Natural killer cell (primary cell): ENCODE measurements at regions not wholly inside any gene's neighbourhood (a gene's known extent, or its start where the extent isn't known, plus 50 kb on each side); places are given as distances from the start of the nearest gene placed in this dataset.

Experiments
- ATAC-seq, 3 donors: fragments of 150-1000 bp in 2 of 3; fragments of 200-7000 bp in 1 of 3; cut with Tn5 transposase; 1 replicate in 1 of 3; 2 replicates in 2 of 3; pipeline ENCODE4 v1.10.0; 2021; ENCODE audit warnings: mild to moderate bottlenecking in 2 of 3, moderate library complexity in 2 of 3
- DNase-seq, 2 donors: peaks; one replicate each; pipeline versions ENCODE4 v3.0.0 to v3.0.0-alpha.2; 2013 to 2021; ENCODE audit warnings: mixed read lengths in 1 of 2
- H3K27ac ChIP-seq: one replicate; pipeline ENCODE4 v1.5.1; 2013; ENCODE audit warnings: mild to moderate bottlenecking, low read length
- H3K27me3 ChIP-seq: one replicate; pipeline ENCODE4 v1.6.1; 2013; ENCODE audit warnings: low read length; ENCODE audit not compliant: control insufficient read depth, insufficient read depth
- H3K36me3 ChIP-seq: one replicate; pipeline ENCODE4 v1.6.1; 2013; ENCODE audit warnings: low read length; ENCODE audit not compliant: control insufficient read depth, insufficient read depth
- H3K4me1 ChIP-seq: one replicate; pipeline ENCODE4 v1.6.1; 2013; ENCODE audit warnings: low read length; ENCODE audit not compliant: control insufficient read depth, insufficient read depth
- H3K4me3 ChIP-seq: one replicate; pipeline ENCODE4 v1.5.1; 2013; ENCODE audit warnings: low read length
- H3K9me3 ChIP-seq: one replicate; pipeline ENCODE4 v1.6.1; 2013; ENCODE audit warnings: low read length; ENCODE audit not compliant: control insufficient read depth, insufficient read depth
- H3K27ac Mint-ChIP-seq, 2 donors: one replicate each; pipeline ENCODE4 v1.8.0; 2022; ENCODE audit warnings: mild to moderate bottlenecking in 2 of 2, mixed read lengths in 2 of 2, moderate library complexity in 1 of 2
- H3K27me3 Mint-ChIP-seq, 2 donors: one replicate each; pipeline ENCODE4 v1.8.0; 2022; ENCODE audit warnings: low read depth in 2 of 2, mixed read lengths in 2 of 2
- H3K36me3 Mint-ChIP-seq: one replicate; pipeline ENCODE4 v1.8.0; 2022; ENCODE audit warnings: mixed read lengths
- H3K4me1 Mint-ChIP-seq, 2 donors: one replicate each; pipeline ENCODE4 v1.8.0; 2022; ENCODE audit warnings: mixed read lengths in 2 of 2
- H3K4me3 Mint-ChIP-seq: one replicate; pipeline ENCODE4 v1.8.0; 2022; ENCODE audit warnings: mild to moderate bottlenecking, moderate library complexity, mixed read lengths
- H3K9me3 Mint-ChIP-seq, 2 donors: one replicate each; pipeline ENCODE4 v1.8.0; 2022; ENCODE audit warnings: mixed read lengths in 2 of 2
- CTCF ChIP-seq: fragments of 200-600 bp; IDR thresholded peaks from one replicate; pipeline ENCODE4 v1.8.0; 2022; ENCODE audit warnings: antibody characterized with exemption
- whole genome bisulfite sequencing: methylation state at CpG from one replicate; pipeline ENCODE4 v1.1.7; 2013; ENCODE audit warnings: missing lambda C conversion rate; ENCODE audit not compliant: insufficient coverage; 5-methylcytosine and 5-hydroxymethylcytosine counted together
- intact Hi-C: fragments of 100-400 bp; cut with micrococcal nuclease; formaldehyde crosslinking; loops from one replicate; pipeline ENCODE4 v1.14.2; 2022

DNA sequence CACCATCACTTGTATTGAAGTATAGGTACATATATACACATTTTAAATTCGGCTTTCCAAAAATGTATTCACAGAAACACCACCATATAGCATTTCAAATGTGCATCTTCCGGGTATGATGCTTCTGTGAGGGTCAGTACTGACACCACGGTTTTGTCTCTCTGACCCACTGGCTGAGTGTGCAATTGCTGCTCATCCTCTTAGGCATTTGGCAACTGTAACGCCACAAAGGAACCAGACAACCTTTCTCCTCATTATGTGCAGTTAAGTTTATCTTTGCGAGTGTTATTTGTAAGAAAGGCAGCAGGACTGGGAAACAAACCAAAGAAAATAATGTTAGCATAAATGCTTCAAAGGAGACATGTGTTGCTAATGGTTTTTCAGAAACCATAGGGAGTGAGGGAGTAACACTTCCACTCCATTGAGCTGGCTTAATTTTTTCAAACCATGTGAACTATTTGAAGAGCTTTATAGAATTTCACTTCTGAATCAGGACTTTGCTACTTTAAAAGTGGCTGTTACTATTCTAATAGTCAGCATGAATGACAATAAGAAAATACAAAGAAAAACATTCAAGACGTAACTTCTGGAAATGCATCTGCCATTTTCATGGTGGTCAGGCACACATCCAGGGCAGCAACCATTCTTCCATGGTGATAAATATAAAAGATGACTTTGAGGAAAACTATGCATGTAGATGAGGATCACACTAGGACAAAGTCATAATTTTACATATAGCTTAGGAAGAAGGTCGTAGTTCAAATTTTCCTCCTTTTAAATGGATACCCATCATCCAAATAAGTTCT lies 423.3 kb downstream of the MZT1 start:
- intact Hi-C loops = no loop called here
- TF ChIP-seq CTCF = no peak
- no peaks in the 10 kb centered on the region for H3K36me3 ChIP-seq
- H3K4me1 Mint-ChIP-seq = no peaks in the 10 kb centered on the region
- no peak overlapping the region for H3K27ac Mint-ChIP-seq
- no peaks in the 10 kb centered on the region for H3K27me3 ChIP-seq
- H3K4me3 ChIP-seq = no peak overlapping the region
- H3K36me3 Mint-ChIP-seq = no peaks in the 10 kb centered on the region
- H3K27me3 Mint-ChIP-seq = no peaks in the 10 kb centered on the region
- H3K4me1 ChIP-seq = no peaks in the 10 kb centered on the region
- ATAC-seq (no peak), DNase-seq (no peak)
- no peak overlapping the region for H3K4me3 Mint-ChIP-seq
- H3K9me3 Mint-ChIP-seq = peaks cover 3 to 5% of the 10 kb centered on the region in 2 donors
- no peak overlapping the region for H3K27ac ChIP-seq
- no peaks in the 10 kb centered on the region for H3K9me3 ChIP-seq
- 80% methylated on average over 6 of the region's 7 CpGs for WGBS

DNA sequence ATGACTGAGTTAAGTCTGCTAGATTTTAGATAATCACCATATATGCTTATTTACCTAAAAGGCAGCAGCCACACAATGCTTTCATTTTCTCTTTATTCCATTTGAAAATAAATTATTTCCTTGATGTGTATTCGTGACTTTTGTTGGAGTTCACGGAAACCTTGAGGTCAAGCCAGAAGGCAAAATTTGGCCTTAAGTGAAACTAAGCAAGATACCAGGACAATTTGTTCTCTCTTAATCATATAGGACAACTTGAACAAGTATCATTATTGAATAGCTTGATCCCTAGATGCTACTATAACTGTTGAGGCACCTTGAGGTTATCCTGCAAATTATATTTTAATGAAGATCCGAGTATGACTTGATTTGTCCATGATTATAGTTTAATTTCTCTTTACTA lies 429.2 kb upstream of the DACH1 start:
- no peaks in the 10 kb centered on the region for H3K9me3 ChIP-seq
- Mint-ChIP-seq H3K27ac (no peak overlapping the region), H3K4me1 (no peaks in the 10 kb centered on the region), H3K36me3 (no peaks in the 10 kb centered on the region), H3K27me3 (no peaks in the 10 kb centered on the region), H3K9me3 (peaks cover 13 to 14% of the 10 kb centered on the region in 2 donors), H3K4me3 (no peak overlapping the region)
- DNase-seq (no peak), ATAC-seq (no peak)
- no peak overlapping the region for H3K4me3 ChIP-seq
- no peaks in the 10 kb centered on the region for H3K36me3 ChIP-seq
- TF ChIP-seq CTCF = no peak
- H3K4me1 ChIP-seq = no peaks in the 10 kb centered on the region
- 83% methylated on average over 2 of the region's 3 CpGs for WGBS
- intact Hi-C loops = no loop called here
- H3K27ac ChIP-seq = no peak overlapping the region
- H3K27me3 ChIP-seq = no peaks in the 10 kb centered on the region

DNA sequence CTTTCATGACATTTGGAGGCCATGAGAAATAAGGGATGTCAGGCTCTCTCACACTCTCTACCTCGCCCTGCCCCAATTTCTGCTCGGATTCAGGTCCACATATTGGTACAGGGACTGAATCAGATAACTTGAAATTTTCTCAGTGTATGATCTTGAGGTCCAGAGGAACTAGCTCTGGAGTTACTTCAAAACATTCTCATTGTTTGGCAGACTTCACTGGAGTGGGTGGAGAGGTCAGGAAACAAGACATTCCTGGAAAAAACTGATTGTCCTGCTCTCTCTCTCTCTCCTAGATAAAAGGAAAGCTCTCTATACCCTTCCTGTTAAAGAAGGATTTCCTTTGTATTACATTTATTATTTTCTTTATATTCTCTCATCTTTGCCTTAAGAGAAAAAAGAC lies 428.1 kb upstream of the DACH1 start:
- Histone ChIP-seq H3K4me1 (no peaks in the 10 kb centered on the region), H3K27me3 (no peaks in the 10 kb centered on the region), H3K27ac (no peak overlapping the region), H3K9me3 (no peaks in the 10 kb centered on the region), H3K36me3 (no peaks in the 10 kb centered on the region), H3K4me3 (no peak overlapping the region)
- no peak for DNase-seq
- intact Hi-C loops = no loop called here
- Mint-ChIP-seq H3K4me3 (no peak overlapping the region), H3K27ac (no peak overlapping the region), H3K27me3 (no peaks in the 10 kb centered on the region), H3K9me3 (peaks cover 13 to 15% of the 10 kb centered on the region in 2 donors), H3K36me3 (no peaks in the 10 kb centered on the region), H3K4me1 (no peaks in the 10 kb centered on the region)
- WGBS = 78% methylated on average over 2 of the region's 2 CpGs
- TF ChIP-seq CTCF = no peak
- ATAC-seq = no peak

GRCh38 chr13:72293206-72293605 lies 426.2 kb upstream of the DACH1 start:
- DNase-seq (no peak), ATAC-seq (no peak)
- no peaks in the 10 kb centered on the region for H3K4me1 Mint-ChIP-seq
- no CpG with 5 or more reads among the region's 1 CpG for WGBS
- no peak for TF ChIP-seq CTCF
- Histone ChIP-seq H3K9me3 (peaks cover 3% of the 10 kb centered on the region), H3K27ac (no peak overlapping the region), H3K4me3 (no peak overlapping the region), H3K27me3 (no peaks in the 10 kb centered on the region), H3K4me1 (no peaks in the 10 kb centered on the region), H3K36me3 (no peaks in the 10 kb centered on the region)
- intact Hi-C loops = no loop called here
- no peak overlapping the region for H3K27ac Mint-ChIP-seq
- H3K27me3 Mint-ChIP-seq = no peaks in the 10 kb centered on the region
- peaks cover 14 to 15% of the 10 kb centered on the region in 2 donors for H3K9me3 Mint-ChIP-seq
- H3K4me3 Mint-ChIP-seq = no peak overlapping the region
- H3K36me3 Mint-ChIP-seq = no peaks in the 10 kb centered on the region
